Natural killer cell (primary cell): ENCODE measurements at regions not wholly inside any gene's neighbourhood (a gene's known extent, or its start where the extent isn't known, plus 50 kb on each side); places are given as distances from the start of the nearest gene placed in this dataset.

ENCODE experiments used
- ATAC-seq, 3 donors: fragments of 150-1000 bp in 2 of 3; fragments of 200-7000 bp in 1 of 3; cut with Tn5 transposase; 1 replicate in 1 of 3; 2 replicates in 2 of 3; pipeline ENCODE4 v1.10.0; 2021; ENCODE audit warnings: mild to moderate bottlenecking in 2 of 3, moderate library complexity in 2 of 3
- DNase-seq, 2 donors: peaks; one replicate each; pipeline versions ENCODE4 v3.0.0 to v3.0.0-alpha.2; 2013 to 2021; ENCODE audit warnings: mixed read lengths in 1 of 2
- H3K27ac ChIP-seq: one replicate; pipeline ENCODE4 v1.5.1; 2013; ENCODE audit warnings: mild to moderate bottlenecking, low read length
- H3K27me3 ChIP-seq: one replicate; pipeline ENCODE4 v1.6.1; 2013; ENCODE audit warnings: low read length; ENCODE audit not compliant: control insufficient read depth, insufficient read depth
- H3K36me3 ChIP-seq: one replicate; pipeline ENCODE4 v1.6.1; 2013; ENCODE audit warnings: low read length; ENCODE audit not compliant: control insufficient read depth, insufficient read depth
- H3K4me1 ChIP-seq: one replicate; pipeline ENCODE4 v1.6.1; 2013; ENCODE audit warnings: low read length; ENCODE audit not compliant: control insufficient read depth, insufficient read depth
- H3K4me3 ChIP-seq: one replicate; pipeline ENCODE4 v1.5.1; 2013; ENCODE audit warnings: low read length
- H3K9me3 ChIP-seq: one replicate; pipeline ENCODE4 v1.6.1; 2013; ENCODE audit warnings: low read length; ENCODE audit not compliant: control insufficient read depth, insufficient read depth
- H3K27ac Mint-ChIP-seq, 2 donors: one replicate each; pipeline ENCODE4 v1.8.0; 2022; ENCODE audit warnings: mild to moderate bottlenecking in 2 of 2, mixed read lengths in 2 of 2, moderate library complexity in 1 of 2
- H3K27me3 Mint-ChIP-seq, 2 donors: one replicate each; pipeline ENCODE4 v1.8.0; 2022; ENCODE audit warnings: low read depth in 2 of 2, mixed read lengths in 2 of 2
- H3K36me3 Mint-ChIP-seq: one replicate; pipeline ENCODE4 v1.8.0; 2022; ENCODE audit warnings: mixed read lengths
- H3K4me1 Mint-ChIP-seq, 2 donors: one replicate each; pipeline ENCODE4 v1.8.0; 2022; ENCODE audit warnings: mixed read lengths in 2 of 2
- H3K4me3 Mint-ChIP-seq: one replicate; pipeline ENCODE4 v1.8.0; 2022; ENCODE audit warnings: mild to moderate bottlenecking, moderate library complexity, mixed read lengths
- H3K9me3 Mint-ChIP-seq, 2 donors: one replicate each; pipeline ENCODE4 v1.8.0; 2022; ENCODE audit warnings: mixed read lengths in 2 of 2
- WGBS: methylation state at CpG from one replicate; pipeline ENCODE4 v1.1.7; 2013; ENCODE audit warnings: missing lambda C conversion rate; ENCODE audit not compliant: insufficient coverage; 5-methylcytosine and 5-hydroxymethylcytosine counted together
- intact Hi-C: fragments of 100-400 bp; cut with micrococcal nuclease; formaldehyde crosslinking; loops from one replicate; pipeline ENCODE4 v1.14.2; 2022
- TF ChIP-seq, protein P1 (sequence below): fragments of 200-600 bp; IDR thresholded peaks from one replicate; pipeline ENCODE4 v1.8.0; 2022; ENCODE audit warnings: antibody characterized with exemption

- Histone ChIP-seq H3K27me3 (no peaks in the 10 kb centered on the region), H3K4me1 (no peaks in the 10 kb centered on the region), H3K27ac (no peak overlapping the region), H3K36me3 (no peaks in the 10 kb centered on the region), H3K9me3 (peaks cover 4% of the 10 kb centered on the region), H3K4me3 (no peak overlapping the region)
- no peak for ATAC-seq
- Mint-ChIP-seq H3K27me3 (no peaks in the 10 kb centered on the region), H3K36me3 (no peaks in the 10 kb centered on the region), H3K4me1 (no peaks in the 10 kb centered on the region), H3K9me3 (peaks cover 0 to 2% of the 10 kb centered on the region in 2 donors), H3K4me3 (no peak overlapping the region), H3K27ac (no peak overlapping the region)
- no peak for DNase-seq
- TF ChIP-seq, protein P1, sequence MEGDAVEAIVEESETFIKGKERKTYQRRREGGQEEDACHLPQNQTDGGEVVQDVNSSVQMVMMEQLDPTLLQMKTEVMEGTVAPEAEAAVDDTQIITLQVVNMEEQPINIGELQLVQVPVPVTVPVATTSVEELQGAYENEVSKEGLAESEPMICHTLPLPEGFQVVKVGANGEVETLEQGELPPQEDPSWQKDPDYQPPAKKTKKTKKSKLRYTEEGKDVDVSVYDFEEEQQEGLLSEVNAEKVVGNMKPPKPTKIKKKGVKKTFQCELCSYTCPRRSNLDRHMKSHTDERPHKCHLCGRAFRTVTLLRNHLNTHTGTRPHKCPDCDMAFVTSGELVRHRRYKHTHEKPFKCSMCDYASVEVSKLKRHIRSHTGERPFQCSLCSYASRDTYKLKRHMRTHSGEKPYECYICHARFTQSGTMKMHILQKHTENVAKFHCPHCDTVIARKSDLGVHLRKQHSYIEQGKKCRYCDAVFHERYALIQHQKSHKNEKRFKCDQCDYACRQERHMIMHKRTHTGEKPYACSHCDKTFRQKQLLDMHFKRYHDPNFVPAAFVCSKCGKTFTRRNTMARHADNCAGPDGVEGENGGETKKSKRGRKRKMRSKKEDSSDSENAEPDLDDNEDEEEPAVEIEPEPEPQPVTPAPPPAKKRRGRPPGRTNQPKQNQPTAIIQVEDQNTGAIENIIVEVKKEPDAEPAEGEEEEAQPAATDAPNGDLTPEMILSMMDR, result no peak
- intact Hi-C loops, result no loop called here
- WGBS, result 81% methylated on average over 5 of the region's 6 CpGs
These were observed 275.2 kb downstream of the ASXL3 start for GRCh38 chr18:33853187-33853586.

DNA sequence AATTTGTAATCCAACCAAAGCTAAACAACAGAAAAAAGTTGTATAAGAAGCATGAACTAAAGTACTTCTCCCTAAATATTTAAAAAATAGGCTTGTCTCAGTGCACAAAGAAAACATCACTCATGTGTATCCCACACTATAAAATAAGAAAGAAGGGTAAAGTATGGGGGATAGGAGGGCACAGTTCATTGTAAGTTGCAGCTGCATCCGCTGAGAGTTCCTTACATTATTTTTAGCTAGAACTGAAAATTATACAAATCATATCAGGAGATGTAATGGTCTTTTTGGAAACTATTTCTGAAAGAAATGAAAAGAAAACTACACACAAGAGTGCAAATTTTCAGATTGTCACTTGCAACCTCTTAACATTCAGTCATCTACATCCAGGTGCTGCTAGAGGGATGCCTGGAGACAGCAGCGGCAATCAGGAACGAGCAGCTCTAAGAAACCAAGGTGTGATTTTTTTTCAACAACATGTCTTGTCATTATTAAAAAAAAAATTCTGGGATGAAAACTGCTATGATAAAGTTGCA, 273.6 kb downstream of the ASXL3 start:
- Mint-ChIP-seq H3K9me3 (peaks cover 4 to 6% of the 10 kb centered on the region in 2 donors), H3K27ac (no peak overlapping the region), H3K4me1 (no peaks in the 10 kb centered on the region), H3K27me3 (no peaks in the 10 kb centered on the region), H3K36me3 (no peaks in the 10 kb centered on the region), H3K4me3 (no peak overlapping the region)
- intact Hi-C loops, result no loop called here
- TF ChIP-seq, protein P1, result no peak
- H3K27ac ChIP-seq, result no peak overlapping the region
- 80% methylated on average over 1 of the region's 3 CpGs for WGBS
- ATAC-seq, result no peak
- H3K4me1 ChIP-seq, result no peaks in the 10 kb centered on the region
- no peaks in the 10 kb centered on the region for H3K27me3 ChIP-seq
- H3K36me3 ChIP-seq, result no peaks in the 10 kb centered on the region
- no peak overlapping the region for H3K4me3 ChIP-seq
- H3K9me3 ChIP-seq, result peaks cover 4% of the 10 kb centered on the region
- DNase-seq, result no peak

- H3K36me3 Mint-ChIP-seq, result no peaks in the 10 kb centered on the region
- no peak for DNase-seq
- peaks cover 8 to 10% of the 10 kb centered on the region in 2 donors for H3K9me3 Mint-ChIP-seq
- no peak overlapping the region for H3K4me3 Mint-ChIP-seq
- intact Hi-C loops, result no loop called here
- Histone ChIP-seq H3K27me3 (no peaks in the 10 kb centered on the region), H3K9me3 (peaks cover 4% of the 10 kb centered on the region), H3K4me3 (no peak overlapping the region), H3K4me1 (no peaks in the 10 kb centered on the region), H3K36me3 (no peaks in the 10 kb centered on the region), H3K27ac (no peak overlapping the region)
- H3K27ac Mint-ChIP-seq, result no peak overlapping the region
- ATAC-seq, result no peak
- H3K27me3 Mint-ChIP-seq, result no peaks in the 10 kb centered on the region
- WGBS, result 66% methylated on average over 4 of the region's 4 CpGs
- H3K4me1 Mint-ChIP-seq, result no peaks in the 10 kb centered on the region
- TF ChIP-seq, protein P1, result no peak
These were observed 271.7 kb downstream of the ASXL3 start for GRCh38 chr18:33849731-33850130.

DNA sequence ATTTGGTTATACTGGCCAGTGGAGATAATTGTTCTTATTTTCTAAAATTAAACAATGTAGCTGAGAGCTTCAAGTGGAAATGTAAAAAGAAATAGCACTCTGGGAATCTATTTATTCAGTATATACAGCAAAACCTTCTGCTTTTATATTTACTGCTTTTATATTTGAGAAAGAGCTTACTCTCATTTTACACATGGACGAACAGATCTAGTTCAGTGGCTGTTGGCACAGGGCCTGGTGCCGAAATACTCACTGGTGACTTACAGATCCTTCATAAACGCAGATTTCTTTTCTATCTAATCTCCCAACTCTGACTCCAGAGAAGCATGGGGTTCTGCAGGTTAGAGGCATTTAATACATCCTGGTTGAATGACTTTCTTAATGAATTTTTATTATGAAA, 266.2 kb downstream of the ASXL3 start:
- no peak overlapping the region for H3K27ac ChIP-seq
- no peaks in the 10 kb centered on the region for H3K27me3 ChIP-seq
- H3K4me3 Mint-ChIP-seq, result no peak overlapping the region
- TF ChIP-seq, protein P1, result no peak
- no peak overlapping the region for H3K4me3 ChIP-seq
- intact Hi-C loops, result no loop called here
- no peaks in the 10 kb centered on the region for H3K36me3 Mint-ChIP-seq
- no peak for DNase-seq
- no peak overlapping the region for H3K27ac Mint-ChIP-seq
- H3K36me3 ChIP-seq, result no peaks in the 10 kb centered on the region
- H3K27me3 Mint-ChIP-seq, result no peaks in the 10 kb centered on the region
- H3K9me3 ChIP-seq, result no peaks in the 10 kb centered on the region
- H3K4me1 ChIP-seq, result no peaks in the 10 kb centered on the region
- no peaks in the 10 kb centered on the region for H3K4me1 Mint-ChIP-seq
- no peak for ATAC-seq
- WGBS, result 71% methylated on average over 3 of the region's 3 CpGs
- peaks cover 10 to 11% of the 10 kb centered on the region in 2 donors for H3K9me3 Mint-ChIP-seq
